ENCODE measurements at regions not wholly inside any gene's neighbourhood (a gene's known extent, or its start where the extent isn't known, plus 50 kb on each side); places are given as distances from the start of the nearest gene placed in this dataset.

DNA sequence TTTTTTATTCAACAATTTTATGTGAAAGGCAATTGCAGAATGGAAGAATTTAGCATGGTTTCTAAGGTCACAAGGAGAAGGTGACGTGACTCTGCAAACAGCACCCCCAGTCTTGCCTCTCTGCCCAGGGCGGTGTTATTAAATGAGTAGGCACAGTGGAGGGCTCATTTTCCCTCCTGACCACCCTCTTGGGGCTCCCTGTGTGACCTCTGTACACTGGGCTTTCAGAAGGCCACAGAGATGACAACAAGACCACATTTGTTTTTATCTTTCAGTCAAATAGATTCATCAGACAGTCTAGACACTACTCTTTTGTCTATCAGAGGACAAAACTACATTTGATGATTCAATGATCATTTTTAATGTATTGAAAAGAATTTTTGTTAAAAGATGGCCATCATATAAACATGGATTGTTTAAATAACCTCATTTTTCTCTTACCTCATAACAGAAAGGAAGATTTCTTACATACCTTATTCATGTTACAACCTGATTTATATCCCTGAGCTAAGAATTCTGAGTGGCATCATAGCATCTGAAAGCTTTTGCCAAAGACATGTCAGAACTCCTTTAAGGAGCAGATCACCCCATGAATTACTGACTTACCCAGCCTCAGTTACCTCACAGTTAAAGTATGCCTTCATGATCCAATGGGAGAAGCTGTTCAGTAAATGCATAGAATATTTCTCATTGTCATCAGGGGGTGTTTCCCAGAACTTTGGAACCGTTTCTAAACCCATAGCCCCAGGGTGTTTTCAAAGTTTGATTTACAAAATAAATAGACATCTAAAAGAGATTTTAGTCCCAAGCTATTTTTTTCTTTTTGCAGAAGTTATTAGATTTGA, 184.0 kb upstream of the RFC3 start:
- Mint-ChIP-seq H3K4me3 (no peak overlapping the region), H3K9me3 (ENCODE audit: low read depth) (no peaks in the 10 kb centered on the region)

DNA sequence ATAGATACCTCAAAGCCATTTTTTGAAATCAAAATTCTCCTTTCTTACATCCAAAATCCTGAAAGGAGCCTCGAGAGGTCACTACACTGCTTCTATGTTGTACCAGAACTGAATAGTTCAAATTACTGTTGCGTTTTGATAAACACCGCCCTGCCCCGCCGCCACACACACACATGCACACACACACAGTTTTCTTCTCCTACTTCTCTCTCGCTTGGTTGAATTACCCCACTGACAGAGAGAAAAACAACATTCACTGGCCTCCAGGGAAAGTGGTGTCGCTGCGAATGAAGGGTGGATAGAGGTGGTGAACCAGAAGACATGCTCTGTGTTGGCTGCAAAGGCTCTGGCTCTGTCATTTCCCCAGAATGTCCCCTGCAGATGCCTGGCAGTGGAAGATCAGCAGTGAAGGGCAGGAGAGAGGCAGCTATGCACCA, 183.4 kb upstream of the RFC3 start:
- Mint-ChIP-seq H3K27me3 (no peaks in the 10 kb centered on the region), H3K36me3 (no peaks in the 10 kb centered on the region), H3K27ac (no peak overlapping the region), H3K4me3 (no peak overlapping the region), H3K9me3 (ENCODE audit: low read depth) (no peaks in the 10 kb centered on the region), H3K4me1 (ENCODE audit: low read depth) (peaks cover 1% of the 10 kb centered on the region)

More for the DNA sequence above, 184.0 kb upstream of the RFC3 start:
- Mint-ChIP-seq H3K4me1 (ENCODE audit: low read depth) (no peaks in the 10 kb centered on the region), H3K36me3 (no peaks in the 10 kb centered on the region), H3K27ac (no peak overlapping the region), H3K27me3 (no peaks in the 10 kb centered on the region)

DNA sequence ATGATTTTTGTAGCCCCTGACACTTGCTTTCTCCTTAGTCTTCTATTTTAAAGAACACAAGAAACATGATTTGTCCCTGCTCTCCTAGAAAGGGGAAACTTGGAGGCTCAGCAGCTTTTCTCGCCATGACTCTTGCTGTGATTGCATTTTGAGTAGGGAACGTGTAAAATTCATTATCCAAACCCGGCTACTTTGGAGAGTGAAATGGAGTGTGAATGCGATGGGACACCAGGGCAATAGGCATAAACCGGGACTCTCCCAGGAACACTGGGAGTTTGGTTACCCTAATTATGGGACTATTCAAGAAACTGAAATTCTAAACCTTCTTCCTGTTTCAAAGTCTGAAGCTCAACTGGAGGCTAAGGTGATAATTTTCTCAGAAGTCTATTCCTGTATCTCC, 181.7 kb upstream of the RFC3 start:
- H3K4me1 Mint-ChIP-seq (ENCODE audit: low read depth): peaks cover 11% of the 10 kb centered on the region

DNA sequence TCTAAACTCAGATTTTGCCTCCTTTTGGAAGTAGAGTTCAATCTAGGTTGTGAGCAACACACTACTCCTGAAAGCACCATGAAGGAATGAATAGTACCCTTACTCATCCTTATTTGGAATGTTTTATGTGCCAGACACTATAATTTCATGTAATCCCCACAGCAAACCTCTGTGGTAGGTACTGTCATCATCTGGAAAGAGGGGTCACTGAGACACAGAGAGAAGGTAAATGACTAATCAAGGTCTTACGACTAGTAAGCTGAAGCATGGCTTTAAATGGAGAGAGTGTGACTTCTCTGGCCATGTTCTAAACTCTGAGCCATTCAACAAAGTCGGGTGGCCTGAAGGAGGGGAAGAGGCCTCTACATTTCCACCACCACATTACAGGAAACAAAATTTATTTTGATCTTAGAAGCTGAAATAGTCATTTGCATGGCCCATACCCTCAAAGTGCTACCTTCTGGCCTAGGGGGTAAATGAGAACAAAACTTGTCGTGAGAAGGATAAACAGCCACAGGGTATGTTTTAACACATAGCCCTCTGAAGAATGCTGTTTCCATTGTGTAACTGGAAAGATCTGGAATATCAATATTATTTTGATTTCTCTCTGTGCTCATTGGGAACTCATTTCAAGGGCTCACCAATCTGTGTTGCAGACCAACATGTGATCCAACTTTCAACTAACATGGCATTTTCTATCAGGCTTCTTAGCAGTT, 180.8 kb upstream of the RFC3 start:
- no peak overlapping the region for H3K27ac Mint-ChIP-seq
- no peaks in the 10 kb centered on the region for H3K27me3 Mint-ChIP-seq
- no peaks in the 10 kb centered on the region for H3K9me3 Mint-ChIP-seq (ENCODE audit: low read depth)
- H3K4me3 Mint-ChIP-seq: no peak overlapping the region
- no peaks in the 10 kb centered on the region for H3K36me3 Mint-ChIP-seq
- peaks cover 11% of the 10 kb centered on the region for H3K4me1 Mint-ChIP-seq (ENCODE audit: low read depth)

More for the DNA sequence above, 181.7 kb upstream of the RFC3 start:
- Mint-ChIP-seq H3K27ac (no peak overlapping the region), H3K4me3 (no peak overlapping the region), H3K27me3 (no peaks in the 10 kb centered on the region), H3K9me3 (ENCODE audit: low read depth) (no peaks in the 10 kb centered on the region), H3K36me3 (no peaks in the 10 kb centered on the region)

DNA sequence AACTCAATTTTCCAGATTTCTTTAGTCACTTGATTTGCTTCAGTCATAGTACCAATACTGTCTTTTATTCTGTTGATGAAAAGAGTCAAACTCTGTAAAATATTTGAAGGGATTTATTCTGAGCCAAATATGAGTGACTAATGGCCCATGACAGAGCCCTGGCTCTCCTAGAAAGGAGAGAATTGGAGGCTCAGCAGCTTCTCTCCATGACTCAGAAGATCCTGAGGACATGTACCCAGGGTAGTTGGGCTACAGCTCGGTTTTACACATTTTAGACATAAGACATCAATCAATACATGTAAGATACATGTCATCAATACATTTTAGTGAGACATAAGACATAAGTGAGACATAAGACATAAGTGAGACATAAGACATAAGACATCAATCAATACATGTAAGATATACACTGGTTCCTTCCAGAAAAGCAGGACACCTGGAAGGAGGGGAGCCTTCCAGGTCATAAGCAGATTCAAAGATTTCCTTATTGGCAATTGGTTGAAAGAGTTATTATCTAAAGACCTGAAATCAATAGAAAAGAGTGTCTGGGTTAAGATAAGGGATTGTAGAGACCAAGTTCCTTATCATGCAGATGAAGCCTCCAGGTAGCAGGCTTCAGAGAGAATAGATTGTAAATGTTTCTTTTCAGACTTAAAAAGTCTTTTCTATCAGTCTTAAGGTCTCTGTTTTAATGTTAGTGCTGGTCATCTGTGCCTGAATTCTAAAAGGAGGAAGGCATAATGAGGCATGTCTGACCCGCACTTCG, 179.8 kb upstream of the RFC3 start:
- Mint-ChIP-seq H3K4me1 (ENCODE audit: low read depth) (peaks cover 11% of the 10 kb centered on the region), H3K27me3 (no peaks in the 10 kb centered on the region), H3K9me3 (ENCODE audit: low read depth) (no peaks in the 10 kb centered on the region), H3K4me3 (no peak overlapping the region), H3K36me3 (no peaks in the 10 kb centered on the region), H3K27ac (no peak overlapping the region)

DNA sequence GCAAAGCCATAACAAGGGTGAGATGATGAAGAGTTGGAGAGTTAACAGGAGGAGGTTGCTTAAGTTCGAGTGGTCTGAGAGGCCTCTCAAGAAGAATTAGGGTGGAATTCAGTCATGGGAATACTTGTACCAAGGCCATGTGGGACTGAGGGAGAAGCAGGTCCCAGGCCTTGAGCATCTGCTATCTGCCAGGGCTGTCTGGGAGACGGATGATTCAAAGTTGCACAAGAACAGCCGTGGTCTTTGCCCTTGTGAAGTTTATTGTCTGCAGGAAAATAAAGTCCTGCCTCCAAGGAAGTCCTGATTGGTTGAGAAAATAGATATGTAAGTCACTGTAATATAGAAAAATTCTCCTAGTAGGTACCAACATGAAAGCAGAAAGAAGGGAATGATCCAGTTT, 178.8 kb upstream of the RFC3 start:
- H3K36me3 Mint-ChIP-seq: no peaks in the 10 kb centered on the region
- no peak overlapping the region for H3K4me3 Mint-ChIP-seq
- H3K9me3 Mint-ChIP-seq (ENCODE audit: low read depth): no peaks in the 10 kb centered on the region
- peaks cover 11% of the 10 kb centered on the region for H3K4me1 Mint-ChIP-seq (ENCODE audit: low read depth)
- no peak overlapping the region for H3K27ac Mint-ChIP-seq
- H3K27me3 Mint-ChIP-seq: no peaks in the 10 kb centered on the region

DNA sequence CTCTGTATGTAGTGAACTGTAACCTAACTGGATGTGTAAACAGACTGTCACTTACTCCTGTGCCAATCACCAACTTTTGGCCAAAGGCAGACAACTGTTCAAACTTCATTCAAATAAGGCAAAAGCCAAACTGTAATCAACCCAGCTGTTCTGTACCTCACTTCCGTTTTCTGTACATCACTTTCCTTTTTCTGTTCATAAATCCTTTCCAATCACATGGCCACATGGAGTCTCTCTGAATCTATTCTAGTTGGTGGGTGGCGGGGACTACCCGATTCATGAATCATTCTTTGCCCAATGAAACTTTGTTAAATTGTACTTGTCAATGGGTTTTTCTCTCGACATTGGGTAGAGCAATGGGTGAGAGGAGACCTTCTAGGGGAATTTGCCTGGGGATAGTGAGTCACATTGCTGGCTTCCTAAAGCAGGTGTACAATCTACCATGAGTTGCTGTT, 178.3 kb upstream of the RFC3 start:
- Mint-ChIP-seq H3K36me3 (no peaks in the 10 kb centered on the region), H3K4me1 (ENCODE audit: low read depth) (peaks cover 11% of the 10 kb centered on the region), H3K27ac (no peak overlapping the region), H3K4me3 (no peak overlapping the region), H3K27me3 (no peaks in the 10 kb centered on the region), H3K9me3 (ENCODE audit: low read depth) (no peaks in the 10 kb centered on the region)

DNA sequence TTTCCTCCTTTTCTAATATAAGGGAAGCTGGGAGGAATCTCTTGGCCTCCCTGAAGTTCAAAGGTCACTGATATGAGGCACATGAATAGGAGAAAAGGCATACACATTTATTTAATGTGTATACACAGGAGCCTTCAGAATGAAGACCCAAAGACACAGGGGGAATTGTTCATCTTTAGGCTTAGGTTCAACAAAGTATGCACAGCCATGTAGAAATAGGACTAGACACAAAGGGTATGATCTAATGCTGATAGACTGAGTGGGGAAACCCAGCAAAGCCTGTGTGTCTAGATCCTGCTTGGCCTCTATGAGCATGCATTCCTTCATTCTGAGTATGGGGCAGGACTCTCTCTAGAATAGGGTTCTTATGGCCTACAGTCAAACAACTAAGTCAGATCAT, 177.1 kb upstream of the RFC3 start:
- Mint-ChIP-seq H3K27me3 (no peaks in the 10 kb centered on the region), H3K36me3 (no peaks in the 10 kb centered on the region), H3K27ac (no peak overlapping the region), H3K4me3 (no peak overlapping the region), H3K9me3 (ENCODE audit: low read depth) (no peaks in the 10 kb centered on the region), H3K4me1 (ENCODE audit: low read depth) (peaks cover 11% of the 10 kb centered on the region)

DNA sequence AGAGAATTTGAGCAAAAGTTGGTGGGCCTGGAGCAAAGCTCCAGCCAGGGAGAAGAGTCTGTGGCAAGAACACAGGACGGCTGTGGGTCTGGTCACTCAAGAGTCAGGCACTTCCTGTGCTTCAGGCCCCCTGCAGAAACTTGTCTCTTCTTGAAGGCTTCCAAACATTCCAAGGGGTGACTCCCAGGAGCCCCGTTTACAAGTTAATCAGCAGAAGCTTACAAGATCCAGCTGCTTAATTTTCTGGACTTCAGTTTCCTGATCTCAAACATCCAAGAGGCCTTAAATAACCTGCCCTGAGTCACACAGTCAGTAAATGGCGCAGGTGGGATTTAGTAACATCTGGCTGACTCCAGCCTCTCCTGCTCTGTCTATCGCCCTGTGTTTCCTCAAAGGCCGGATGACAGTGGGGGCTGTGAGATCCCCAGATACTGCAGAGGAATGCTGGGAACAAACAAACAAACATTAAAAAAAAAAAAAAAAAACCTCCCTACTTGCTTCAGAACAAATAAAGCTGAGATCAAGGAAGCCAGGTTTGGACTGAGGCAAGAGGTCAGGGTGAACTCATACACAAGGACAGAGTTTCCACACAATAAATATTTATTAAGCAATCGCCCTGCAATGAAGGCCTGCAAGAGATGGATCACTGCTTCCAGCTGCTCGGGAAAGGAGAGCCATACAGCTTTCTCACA, 175.4 kb upstream of the RFC3 start:
- peaks cover 11% of the 10 kb centered on the region for H3K4me1 Mint-ChIP-seq (ENCODE audit: low read depth)
- H3K27me3 Mint-ChIP-seq: no peaks in the 10 kb centered on the region
- no peaks in the 10 kb centered on the region for H3K9me3 Mint-ChIP-seq (ENCODE audit: low read depth)
- H3K36me3 Mint-ChIP-seq: no peaks in the 10 kb centered on the region
- H3K4me3 Mint-ChIP-seq: no peak overlapping the region
- no peak overlapping the region for H3K27ac Mint-ChIP-seq

DNA sequence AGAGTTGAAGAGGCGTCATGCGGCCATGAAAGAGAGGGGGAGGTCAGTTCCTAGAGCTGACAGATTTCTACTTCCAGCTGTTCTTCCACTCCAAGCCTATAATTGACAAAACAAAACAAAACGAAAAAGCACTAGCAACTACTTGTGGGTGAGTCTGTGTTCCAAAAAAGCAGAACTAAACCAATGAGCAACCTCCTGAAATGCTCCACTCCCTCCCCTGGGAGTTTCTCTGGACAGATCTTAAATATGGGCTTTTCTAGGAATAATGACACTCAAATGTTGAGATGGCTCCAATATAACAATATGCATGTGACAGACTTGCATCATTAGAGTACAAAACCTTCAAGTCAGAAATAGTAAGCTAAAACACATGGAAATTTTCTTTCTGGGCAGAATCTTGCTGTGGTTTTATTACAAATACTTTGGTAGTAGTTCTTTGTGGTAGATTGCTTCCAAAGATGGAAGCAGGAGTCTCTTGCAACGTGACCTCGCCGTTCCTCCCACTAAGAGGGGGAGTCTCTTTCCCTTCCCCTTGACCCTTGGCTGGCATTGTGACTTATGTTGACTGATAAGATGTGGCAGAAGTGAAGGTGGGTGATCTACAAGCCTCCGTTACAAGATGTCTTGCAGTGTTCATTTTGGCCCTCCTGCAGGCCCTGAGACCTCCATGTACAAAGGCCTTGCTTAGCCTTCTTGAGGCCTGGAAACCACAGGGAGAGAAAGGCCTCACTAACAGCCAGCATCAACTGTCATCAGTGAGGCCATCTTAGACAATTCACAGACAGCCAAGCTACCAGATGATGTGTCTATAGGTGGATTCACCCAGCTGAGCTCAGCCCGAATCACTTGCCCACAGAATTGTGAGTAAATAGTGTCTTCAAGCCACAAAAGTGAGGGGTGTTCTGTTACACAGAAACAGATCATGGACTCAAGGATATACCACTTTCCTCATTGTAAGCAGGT, 173.1 kb upstream of the RFC3 start:
- Mint-ChIP-seq H3K9me3 (ENCODE audit: low read depth) (no peaks in the 10 kb centered on the region), H3K4me1 (ENCODE audit: low read depth) (peaks cover 7% of the 10 kb centered on the region), H3K27me3 (no peaks in the 10 kb centered on the region), H3K27ac (no peak overlapping the region), H3K4me3 (no peak overlapping the region), H3K36me3 (no peaks in the 10 kb centered on the region)

DNA sequence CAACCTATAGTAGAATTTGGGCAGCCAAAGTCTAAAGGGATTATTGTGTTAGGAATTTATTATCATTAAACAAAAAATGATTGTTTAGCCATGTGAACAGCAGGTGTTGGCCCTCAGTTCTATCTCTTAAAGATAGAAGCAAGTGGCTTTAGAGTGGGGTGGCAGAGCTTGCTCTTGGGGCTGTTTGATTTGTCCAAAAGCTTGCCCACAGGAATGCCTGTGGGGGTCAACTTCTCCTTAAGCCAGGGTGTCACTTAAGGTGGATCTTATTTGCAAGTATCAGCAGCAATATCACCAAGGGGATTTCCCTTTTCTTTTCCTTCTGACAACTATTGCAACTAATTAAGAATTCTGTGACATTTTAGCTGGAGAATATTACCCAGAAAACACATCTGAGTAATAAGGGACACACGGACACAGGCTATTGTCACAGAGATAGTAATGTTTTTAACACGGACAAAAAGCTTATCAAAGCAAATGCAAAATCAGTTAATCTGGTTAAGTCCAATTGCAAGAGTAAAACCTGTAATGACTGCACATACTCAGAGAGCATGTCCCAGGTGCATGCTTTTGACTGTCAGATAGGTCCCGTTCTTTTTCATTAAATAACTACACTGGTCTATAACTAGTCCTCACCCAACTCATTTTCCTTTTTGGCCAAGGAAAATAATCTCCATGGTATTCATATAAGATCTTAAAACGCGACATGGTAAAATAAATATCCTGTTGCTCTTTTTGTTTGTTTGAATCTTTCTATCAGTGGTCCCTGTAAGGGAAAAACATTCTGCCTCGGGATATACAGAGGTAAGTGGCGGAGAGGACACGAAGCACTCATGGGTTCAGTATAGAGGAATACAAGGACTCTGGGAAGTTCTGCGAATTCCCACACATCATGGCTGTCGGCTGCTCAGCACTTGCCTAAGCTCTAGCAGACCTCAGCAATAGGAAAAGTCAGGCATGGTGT, 172.1 kb upstream of the RFC3 start:
- H3K27ac Mint-ChIP-seq: no peak overlapping the region
- H3K4me1 Mint-ChIP-seq (ENCODE audit: low read depth): no peaks in the 10 kb centered on the region
- H3K36me3 Mint-ChIP-seq: no peaks in the 10 kb centered on the region
- no peaks in the 10 kb centered on the region for H3K27me3 Mint-ChIP-seq
- no peaks in the 10 kb centered on the region for H3K9me3 Mint-ChIP-seq (ENCODE audit: low read depth)
- H3K4me3 Mint-ChIP-seq: no peak overlapping the region

DNA sequence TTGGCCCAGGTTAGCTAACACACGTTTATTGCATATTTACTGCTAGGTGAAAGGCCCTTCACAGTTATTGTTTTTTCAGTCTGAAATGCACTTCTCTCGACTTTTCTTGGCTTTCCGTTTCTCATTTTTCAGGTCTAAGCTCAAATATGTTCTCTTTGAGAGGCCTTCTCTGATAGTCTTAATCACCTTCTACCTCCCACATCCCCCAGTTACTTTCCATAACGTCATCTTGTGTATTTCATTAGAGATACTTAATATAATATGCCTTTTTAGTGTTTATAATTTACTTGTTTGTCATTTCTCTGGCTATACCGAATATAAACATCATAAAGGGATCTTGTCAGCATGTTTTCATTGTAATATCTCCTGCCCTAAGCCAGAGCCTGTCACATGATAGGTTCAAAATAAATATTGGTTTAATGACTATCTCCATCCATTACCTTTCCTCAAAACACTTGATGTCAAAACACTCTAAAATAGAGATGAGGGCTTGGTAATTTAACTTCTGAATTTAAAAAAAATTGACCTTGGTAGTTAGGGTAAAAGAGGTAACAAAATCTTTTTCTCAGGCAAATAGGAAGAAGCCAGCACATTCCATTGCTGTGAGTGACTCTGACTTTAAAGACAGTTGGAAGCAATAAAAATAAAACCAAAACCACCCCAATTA, 168.6 kb upstream of the RFC3 start:
- peaks cover 7% of the 10 kb centered on the region for H3K27me3 Mint-ChIP-seq
- no peak overlapping the region for H3K27ac Mint-ChIP-seq
- no peaks in the 10 kb centered on the region for H3K4me1 Mint-ChIP-seq (ENCODE audit: low read depth)
- no peaks in the 10 kb centered on the region for H3K9me3 Mint-ChIP-seq (ENCODE audit: low read depth)
- no peaks in the 10 kb centered on the region for H3K36me3 Mint-ChIP-seq
- no peak overlapping the region for H3K4me3 Mint-ChIP-seq
